ENCODE measurements at regions not wholly inside any gene's neighbourhood (a gene's known extent, or its start where the extent isn't known, plus 50 kb on each side); places are given as distances from the start of the nearest gene placed in this dataset.

DNA sequence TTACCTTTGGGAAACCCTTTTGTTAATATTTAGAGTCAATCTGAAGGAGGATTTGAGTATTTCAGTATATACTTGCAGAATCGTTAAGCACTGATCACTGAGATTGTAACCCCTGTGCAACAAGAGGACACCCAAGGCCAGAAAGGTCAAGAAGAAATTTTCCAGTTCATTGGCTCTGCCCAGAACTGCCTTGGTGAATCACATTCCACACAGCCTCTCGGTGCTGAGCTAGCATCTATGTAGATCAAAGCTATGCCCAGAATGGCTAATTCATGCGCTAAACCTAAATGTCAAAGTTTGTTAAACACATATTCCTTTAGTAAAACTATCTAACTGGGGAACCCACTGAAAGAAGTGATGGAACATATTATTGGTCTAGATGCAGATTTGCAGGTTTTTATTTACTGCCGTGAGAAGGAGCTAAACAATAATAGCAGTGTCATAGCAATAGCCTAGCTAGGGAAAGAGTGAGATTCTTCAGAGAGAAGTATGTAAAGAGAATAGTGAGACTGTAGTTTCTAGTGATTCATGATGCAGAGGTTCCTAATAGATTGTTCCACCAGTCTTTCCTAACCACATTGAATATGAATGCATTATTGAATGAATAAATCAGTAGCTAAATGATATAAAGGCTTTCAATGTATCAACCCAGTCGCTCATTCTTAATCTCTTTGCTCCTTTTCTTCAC, 423.2 kb upstream of the CRIM1 start:
- TF ChIP-seq, protein P1, sequence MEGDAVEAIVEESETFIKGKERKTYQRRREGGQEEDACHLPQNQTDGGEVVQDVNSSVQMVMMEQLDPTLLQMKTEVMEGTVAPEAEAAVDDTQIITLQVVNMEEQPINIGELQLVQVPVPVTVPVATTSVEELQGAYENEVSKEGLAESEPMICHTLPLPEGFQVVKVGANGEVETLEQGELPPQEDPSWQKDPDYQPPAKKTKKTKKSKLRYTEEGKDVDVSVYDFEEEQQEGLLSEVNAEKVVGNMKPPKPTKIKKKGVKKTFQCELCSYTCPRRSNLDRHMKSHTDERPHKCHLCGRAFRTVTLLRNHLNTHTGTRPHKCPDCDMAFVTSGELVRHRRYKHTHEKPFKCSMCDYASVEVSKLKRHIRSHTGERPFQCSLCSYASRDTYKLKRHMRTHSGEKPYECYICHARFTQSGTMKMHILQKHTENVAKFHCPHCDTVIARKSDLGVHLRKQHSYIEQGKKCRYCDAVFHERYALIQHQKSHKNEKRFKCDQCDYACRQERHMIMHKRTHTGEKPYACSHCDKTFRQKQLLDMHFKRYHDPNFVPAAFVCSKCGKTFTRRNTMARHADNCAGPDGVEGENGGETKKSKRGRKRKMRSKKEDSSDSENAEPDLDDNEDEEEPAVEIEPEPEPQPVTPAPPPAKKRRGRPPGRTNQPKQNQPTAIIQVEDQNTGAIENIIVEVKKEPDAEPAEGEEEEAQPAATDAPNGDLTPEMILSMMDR (conservative IDR thresholded peaks at IDR 0.05; ENCODE audit: low read depth, low read length) = no peak
- TF ChIP-seq EZH2 (IDR thresholded peaks at IDR 0.05; ENCODE audit: low read length, unreplicated experiment) = no peak
